Vagina (tissue), 2 donors: ENCODE measurements at regions not wholly inside any gene's neighbourhood (a gene's known extent, or its start where the extent isn't known, plus 50 kb on each side); places are given as distances from the start of the nearest gene placed in this dataset.

ENCODE experiments used
- CTCF ChIP-seq, 3 experiments: fragments of 450-650 bp in 2 of 3; fragments of 200-600 bp in 1 of 3; sonication (generic) in 1 of 3; IDR thresholded peaks; one replicate each; pipeline ENCODE4 v1.5.1; 2017 to 2019; ENCODE audit warnings: antibody characterized with exemption in 3 of 3, mild to moderate bottlenecking in 2 of 3, moderate library complexity in 2 of 3
- POLR2A ChIP-seq, 2 donors: fragments of 450-650 bp; IDR thresholded peaks; one replicate each; pipeline ENCODE4 v1.6.1; 2017; ENCODE audit warnings: antibody characterized with exemption in 2 of 2, mild to moderate bottlenecking in 2 of 2, moderate library complexity in 2 of 2
- POLR2AphosphoS5 ChIP-seq, 2 donors: sonication (generic); formaldehyde crosslinking; IDR thresholded peaks; one replicate each; pipeline ENCODE4 v1.9.0; 2017; ENCODE audit warnings: antibody characterized with exemption in 2 of 2, mild to moderate bottlenecking in 2 of 2, low read depth in 1 of 2; ENCODE audit not compliant: insufficient read depth in 1 of 2

GRCh38 chr6:170111816-170112582 is 178.9 kb downstream of the DLL1 start:
- TF ChIP-seq CTCF (IDR thresholded peaks at IDR 0.05) (no peak), POLR2A (IDR thresholded peaks at IDR 0.05) (no peak), POLR2AphosphoS5 (IDR thresholded peaks at IDR 0.05; ENCODE audit: insufficient read depth in 1 of 2, low read depth in 1 of 2) (no peak)
